NOMO-1 treated with DMSO at 0.1 percent for 48 hours (cell line): ENCODE measurements at regions not wholly inside any gene's neighbourhood (a gene's known extent, or its start where the extent isn't known, plus 50 kb on each side); places are given as distances from the start of the nearest gene placed in this dataset.

Experiments used
- DNase-seq: peaks from one replicate; lab custom pipeline; 2025; ENCODE audit not compliant: unreplicated experiment; lab: John Stamatoyannopoulos, UW

DNA sequence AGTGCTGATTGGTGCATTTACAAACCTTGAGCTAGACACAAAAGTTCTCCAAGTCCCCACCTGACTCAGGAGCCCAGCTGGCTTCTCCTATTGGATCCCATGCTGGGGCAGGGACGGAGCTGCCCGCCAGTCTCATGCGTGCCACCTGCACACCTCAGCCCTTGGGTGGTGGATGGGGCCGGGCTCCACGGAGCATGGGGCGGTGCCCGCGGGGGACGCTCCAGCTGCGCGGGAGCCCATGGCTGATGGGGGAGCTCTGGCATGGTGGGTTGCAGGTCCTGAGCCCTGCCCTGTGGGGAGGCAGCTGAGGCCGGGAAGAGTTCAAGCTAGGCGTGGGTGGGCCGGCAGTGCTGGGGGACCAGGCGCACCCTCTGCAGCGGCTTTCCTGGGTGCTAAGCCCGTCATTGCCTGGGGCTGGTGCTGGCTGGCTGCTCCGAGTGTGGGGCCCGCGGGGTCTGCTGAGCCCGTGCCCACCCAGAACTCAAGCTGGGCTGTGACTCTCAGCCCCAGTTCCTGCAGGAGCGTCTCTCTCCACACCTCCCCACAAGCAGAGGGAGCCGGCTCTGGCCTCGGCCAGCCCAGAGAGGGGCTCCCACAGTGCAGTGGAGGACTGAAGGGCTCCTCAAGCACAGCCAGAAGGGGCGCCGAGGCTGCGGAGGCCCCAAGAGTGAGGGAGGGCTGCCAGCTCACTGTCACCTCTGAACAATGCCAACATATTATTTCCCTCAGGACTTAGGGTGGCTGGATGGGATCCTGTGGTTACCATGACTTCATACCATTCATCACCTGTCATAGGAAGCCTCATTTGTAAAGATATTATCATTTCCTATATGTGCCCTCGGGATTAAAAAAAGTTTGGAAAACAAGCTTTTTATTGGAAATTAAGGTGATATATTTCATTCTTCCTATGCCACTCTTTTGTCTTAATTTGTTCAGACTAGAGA lies 688.7 kb downstream of the ETS1 start:
- no peak for DNase-seq

DNA sequence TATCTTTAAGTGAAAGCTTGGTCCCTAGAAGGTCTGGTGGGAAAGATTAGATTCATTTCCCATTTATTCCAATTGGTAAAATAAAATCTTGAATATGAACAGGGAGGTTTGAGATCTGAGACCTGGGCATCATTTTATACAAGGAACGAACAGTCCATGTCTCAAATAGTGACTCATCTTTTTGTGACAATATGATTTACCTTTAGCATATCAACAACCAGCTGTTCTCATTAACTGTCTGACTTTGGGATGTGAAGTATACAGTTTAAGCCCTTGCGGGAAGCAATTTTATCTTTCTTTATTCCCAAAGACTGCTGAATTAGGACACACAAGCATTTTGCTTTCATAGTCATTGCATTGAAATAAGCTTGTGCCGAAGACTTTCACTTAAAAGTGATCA lies 691.6 kb downstream of the ETS1 start:
- no peak for DNase-seq

DNA sequence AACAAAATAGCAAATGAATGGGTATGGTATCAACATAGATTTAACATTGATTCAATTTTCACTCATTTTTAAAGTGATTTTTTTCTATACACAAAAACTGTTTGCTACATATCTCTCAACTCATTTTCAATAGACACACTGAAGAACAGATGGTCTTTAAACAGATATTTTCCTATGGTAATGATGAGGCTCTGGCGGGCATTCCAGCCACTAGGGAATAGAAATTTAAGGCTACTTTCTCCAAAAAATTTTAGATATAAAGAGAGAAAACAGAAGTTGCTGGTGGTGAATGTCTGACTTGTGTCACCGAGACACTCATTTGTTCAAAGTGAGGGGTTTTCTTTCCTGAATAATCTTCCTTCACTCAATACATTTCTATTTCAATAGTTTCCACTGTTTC lies 693.0 kb downstream of the ETS1 start:
- no peak for DNase-seq

DNA sequence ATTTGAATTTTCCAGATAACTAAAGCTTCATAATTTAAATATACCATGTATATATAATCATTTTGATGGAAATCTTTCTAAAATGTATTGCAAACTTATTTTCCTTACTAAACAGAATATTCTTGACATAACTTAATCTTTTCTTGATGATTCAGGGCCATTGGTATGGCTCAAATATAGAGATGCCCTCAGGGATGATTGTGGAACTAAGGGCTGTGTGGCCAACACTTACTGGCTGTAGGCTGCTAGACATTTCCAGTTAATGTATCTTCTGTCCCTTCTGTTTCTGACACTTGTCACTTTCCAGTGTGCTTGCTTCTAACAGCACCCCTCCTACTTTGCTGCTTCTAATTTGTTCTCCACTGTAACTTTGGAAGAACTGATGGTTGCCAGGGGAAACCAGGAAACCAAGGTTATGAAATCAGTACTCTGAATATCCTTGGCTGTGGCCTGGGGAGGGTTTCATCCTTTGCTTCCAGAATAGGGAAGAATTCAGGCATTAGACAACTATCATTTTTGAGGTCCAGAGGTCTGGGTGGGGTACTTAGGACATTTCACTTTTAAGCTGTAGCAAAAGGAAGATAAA lies 697.2 kb downstream of the ETS1 start:
- DNase-seq = no peak

DNA sequence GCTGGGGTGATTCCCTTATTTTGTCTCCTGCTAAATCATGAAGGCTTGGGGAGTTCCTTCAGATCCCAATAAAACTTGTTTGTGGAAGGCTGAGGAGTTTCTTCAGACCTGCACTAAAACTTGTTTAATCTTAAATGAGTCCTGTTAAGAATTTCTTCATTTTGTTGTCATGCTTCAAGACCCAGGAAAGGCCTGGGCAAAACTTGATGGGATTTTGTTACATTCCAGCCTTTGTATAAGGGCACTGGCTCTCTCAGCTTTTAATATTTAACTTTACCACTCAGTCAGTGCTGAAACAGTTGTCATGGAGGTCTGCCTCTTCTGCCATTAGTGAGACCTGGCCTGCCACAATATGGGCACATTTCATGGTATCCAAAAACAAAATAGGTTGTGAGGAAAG lies 699.0 kb downstream of the ETS1 start:
- no peak for DNase-seq

DNA sequence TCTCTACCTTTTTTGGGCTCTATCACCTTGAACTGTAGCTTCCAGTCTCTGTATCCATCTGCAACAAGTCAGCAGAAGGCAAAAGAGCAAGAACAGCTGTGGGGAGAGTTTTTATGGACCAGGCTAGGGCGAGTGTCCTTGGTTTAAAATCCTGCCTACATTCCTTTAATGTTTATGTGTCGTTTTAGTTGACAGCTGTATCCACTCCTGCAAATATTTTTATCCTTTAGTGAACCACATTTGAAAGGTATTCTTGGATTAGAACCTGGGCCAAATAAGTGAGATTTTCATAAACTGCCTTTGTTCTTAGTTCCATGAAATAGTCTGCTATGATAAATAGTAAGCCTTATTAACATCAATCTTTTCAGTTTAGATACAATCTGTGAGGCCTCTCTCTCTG lies 712.2 kb downstream of the ETS1 start:
- DNase-seq = no peak

DNA sequence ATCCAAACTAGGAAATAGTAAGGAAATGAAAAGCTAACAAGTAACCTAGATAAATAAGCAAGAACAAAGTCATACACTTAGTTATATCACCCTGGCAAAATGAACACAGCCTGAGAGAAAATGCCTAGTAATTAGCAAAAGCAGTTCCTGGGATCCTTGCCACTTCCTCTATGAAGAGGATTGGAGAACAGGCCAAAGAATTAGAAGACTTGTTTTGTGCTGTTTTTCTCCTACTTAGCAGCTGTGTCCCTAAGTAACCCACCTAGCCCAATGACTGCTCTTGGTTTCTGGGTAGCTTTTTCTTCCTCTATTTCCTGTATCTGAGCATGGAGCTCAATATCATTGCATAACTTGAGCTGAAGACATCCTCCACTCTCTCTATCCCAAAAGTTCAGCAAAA lies 713.9 kb downstream of the ETS1 start:
- DNase-seq = no peak

DNA sequence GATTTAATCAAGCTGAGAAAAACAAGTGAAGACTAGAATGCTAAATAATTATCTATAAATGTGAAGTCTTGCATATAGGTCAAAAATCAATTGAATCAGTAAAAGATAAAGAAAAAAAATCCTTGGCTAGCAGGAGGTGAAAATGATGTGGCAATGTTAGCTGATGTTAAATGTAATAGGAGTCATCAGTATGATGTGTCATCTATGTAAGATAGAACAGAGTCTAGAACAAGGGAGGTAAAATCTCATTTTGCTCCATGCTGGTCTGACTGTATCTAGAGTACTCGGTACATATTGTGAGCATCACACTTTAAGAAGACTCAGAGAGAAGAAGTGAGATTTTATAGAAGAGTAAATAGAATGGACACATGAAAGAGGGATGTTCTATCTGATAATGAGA lies 721.2 kb downstream of the ETS1 start:
- no peak for DNase-seq

DNA sequence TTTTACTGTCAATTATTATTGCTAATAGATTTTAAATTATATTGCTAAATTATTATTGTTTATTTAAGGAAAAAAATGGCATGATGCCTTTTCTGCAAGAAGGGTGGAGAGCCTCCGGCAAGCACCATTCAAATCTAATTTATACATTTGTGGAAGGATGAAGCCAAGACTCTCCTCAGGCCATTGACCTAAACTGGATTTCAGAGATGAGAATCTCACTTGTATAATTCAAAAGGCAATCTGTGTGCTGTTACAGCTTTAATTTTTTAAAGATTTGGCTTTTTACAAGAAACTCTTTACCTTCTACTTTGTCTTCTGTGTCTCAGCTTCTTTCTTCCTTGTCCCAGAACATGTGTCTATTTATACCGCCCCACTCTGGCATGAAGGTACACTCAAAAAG lies 722.5 kb downstream of the ETS1 start:
- no peak for DNase-seq

DNA sequence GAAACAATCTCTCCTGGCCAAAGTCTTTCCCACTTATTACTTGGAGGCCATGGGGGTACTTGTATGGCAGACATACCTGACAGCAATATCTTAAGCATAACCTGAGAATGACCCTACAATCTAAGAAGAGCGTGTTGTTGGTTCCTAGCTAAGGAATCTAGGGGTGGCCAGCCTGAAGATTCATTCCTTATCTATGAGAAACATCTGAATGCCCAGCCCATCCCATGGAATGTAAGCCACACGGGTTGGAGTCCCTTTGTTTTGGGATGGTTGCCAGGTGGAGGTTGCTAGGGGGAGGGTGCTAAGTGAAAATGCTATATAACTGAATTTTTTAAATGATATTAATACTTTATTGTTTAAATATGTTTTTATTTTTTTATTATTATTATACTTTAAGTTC lies 725.0 kb downstream of the ETS1 start:
- DNase-seq = no peak

DNA sequence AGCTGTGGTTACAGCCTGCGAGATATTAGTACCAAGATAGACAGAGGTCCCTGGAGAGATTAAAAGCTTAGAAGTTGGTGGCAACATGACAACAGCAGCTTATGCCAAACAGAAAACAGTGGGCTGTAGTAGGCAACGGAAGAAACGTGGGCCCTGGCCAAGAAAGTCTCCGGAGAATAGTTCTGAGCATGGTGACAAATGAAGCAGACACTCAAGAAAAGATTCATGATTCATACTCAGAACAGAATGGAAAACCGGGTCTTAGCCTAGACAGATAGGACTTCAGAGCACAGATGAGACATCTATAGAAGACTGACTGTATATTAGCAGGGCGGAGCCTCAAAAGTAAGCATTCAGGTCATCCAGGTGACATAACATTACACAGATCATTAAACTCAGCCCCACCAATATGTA lies 727.4 kb downstream of the ETS1 start:
- DNase-seq = no peak

DNA sequence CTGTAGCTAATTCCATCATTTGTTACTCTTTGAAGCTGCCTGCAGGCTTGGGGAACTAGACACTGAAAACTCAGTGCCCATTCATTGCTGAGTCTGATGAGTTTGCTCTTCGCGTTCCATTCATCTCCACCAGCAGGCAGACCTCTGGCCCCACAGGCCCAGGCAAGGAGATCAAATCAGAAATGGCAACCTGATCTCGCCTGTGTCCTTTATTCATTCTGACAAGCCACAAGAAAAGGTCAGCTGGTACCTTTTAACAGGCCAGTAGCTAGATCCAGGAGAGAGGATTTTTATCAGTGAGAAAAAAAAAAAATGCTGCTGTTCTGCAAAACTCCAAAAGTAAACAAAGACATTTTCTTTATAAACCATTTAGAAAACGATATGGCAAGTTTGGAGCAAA lies 742.5 kb downstream of the ETS1 start:
- no peak for DNase-seq

DNA sequence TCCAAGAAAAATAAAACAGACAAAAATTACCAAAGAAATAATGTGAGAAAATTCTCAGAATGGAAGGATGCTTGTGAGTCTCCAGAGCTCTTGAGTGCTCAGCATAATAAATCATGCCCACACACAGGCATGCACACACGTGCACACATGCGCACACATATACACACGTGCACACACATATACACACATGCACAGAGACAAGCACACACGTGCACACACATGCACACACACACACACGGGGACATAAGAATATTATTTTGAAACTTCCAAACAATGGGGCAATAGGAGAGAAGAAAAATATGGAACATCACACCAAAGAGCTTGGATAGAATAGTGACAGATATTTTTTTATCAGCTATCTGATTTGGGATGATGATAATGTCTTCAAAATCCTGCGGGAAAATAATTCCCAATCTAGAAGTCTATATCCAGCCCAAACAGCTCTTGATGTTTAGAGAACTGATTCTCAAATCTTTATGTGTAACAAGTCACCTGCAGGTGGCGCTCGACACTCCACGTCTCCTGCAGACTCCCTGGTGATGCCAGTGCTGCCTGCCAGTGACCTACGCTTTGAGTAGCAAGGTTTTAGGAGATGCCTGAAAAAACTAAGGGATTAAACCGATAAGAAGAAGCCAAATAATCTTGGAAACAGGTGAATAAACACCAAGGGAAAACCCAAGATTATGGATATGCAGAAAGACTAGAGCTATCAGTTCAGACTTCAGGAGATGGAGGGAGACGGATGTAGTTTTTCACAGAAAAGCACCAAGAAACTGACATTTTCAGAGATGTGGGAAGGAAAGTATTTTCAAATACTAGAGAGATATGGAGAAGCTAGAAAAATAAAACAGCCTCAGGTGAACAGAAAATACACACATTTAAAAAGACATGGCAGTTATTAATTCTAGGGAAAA lies 743.6 kb downstream of the ETS1 start:
- peak; percentile 0 for DNase-seq

DNA sequence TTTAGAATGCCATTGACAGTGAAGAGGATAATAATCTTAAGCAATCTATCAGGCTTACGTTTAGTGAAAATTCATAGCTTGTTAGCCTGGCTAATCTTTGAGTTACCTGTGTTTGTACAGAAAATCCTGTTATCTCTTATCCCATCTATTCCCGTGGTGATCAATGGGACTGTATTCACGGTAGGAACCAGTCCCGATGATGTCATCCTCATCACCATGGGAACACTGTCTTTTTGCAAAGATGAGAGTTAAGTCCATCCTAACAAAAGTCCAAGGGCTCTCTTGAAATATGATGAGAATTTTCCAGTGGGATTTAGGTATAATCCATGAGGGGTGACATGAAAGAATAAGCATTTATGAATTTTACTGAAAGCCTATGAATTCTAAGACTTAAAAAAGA lies 762.2 kb downstream of the ETS1 start:
- no peak for DNase-seq

DNA sequence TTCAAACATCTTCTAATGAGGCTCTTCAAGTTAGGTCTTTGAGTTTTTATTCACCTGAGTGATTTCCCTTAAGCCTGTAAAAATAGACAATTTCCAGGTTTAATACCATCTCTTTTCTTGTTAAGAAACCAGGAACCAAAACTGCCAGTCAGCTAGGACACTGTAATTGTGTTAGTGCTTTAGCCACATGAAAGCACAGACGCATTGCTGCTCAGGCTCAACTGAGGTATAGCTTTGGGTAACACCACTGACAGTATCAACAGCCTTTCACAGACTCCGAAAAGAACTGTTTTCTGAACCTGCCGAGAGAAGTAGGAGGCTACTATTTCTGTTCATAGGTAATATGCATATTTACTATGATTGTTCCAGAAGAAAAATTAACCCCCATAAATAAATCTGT lies 768.7 kb downstream of the ETS1 start:
- DNase-seq = no peak

DNA sequence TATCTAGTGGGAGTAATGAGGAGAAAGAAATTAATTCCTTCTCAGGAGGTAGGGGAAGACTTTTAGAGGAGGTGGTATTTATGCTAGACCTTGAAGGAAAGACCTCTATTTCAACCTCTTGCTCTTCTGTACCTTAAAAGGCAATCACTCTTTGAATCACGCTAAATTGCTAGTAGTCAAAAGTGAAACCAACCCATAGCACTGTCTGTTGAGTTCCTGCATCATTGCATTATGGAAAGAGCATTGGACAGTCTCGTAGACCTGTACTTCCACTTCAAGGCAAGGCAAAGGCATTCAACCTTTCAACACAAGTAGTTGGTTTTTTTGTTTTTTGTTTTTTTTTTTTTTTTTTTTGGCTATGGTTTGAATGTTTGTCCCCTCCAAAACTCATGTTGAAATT lies 770.4 kb downstream of the ETS1 start:
- DNase-seq = no peak

DNA sequence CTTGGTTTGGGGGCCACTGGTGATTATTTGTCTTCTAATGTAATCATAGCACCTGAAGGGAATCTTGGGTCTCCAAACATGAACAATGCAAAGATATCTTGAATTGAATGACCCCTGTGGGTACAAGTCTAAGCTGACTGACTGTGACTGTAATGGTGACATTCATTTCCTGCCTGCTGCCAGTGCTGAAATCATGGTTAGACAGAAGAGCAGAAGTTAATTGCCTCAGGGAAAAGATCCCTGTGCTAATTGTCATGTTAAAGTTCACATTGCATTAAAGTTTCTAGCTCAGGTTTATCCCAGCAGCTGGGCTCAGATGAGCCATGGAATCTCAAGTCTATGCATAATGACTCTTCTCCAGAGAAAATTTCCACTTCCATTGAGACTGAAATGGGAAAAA lies 772.0 kb downstream of the ETS1 start:
- no peak for DNase-seq

DNA sequence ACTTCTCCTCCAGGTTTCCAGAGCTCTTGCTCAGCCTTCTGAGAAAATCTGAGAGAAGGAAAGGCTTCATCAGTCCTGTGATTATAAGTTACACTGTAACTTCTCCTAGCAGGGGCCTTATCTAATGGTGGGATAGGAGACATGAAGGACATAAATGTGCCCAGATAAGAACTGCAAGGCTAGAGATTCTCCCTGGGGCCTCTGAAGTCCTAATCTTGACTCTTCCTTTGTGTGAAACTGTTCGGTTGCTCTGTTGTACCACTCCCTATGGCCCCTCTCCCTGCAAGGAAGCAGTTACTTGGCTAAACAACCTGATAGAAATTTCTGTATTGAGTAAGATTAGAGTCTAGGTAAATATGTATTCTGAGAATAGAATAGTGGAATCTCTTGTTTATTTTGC lies 780.9 kb downstream of the ETS1 start:
- no peak for DNase-seq

DNA sequence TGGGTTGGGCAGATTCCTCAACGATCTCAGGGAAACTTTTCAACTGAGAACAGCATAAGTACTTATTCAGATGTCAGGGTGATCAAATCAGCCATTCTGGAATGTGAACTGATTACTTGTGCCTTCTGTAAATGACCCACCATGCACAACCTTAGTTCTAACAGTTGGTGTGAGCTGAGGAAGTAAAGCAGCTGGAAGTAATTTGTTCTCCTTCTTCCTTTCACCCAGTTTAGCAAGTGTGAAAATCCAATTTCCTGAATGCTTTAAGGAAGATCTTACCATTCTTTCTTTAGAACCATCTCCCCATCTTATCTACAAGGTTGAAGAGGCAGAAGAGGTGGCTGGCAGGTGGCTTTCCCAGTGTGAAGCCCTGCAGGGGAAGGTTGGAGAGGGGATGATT lies 781.6 kb downstream of the ETS1 start:
- no peak for DNase-seq

DNA sequence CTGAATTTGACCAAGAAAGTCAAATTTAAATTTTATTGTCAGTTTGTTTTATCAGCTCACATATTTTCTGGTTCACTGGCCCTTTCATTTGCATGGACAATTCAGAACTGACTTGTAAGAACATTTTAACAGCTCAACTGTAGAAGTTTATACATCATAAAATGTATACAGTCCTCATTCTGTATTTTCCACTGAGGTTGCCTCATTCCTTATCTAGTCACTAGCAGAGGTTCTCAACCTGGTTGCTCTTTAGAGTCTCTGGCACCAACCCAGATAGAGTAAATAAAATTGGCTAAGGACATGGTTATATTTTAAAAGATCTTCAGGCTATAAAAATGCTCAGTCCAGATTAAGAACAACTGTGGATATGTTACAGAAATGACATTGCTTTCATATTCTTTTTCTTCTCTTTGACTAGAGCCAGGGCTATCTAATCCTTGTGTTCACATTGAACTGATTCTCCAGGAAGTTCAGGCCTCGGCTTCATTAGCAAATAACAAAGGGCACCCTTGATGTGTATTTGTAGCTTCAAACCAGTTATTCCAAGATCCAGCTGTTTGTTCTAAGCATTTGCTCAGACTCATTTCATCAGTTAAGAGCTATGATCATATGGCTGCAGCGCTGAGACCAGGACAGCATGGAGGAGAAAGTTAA lies 782.5 kb downstream of the ETS1 start:
- no peak for DNase-seq

DNA sequence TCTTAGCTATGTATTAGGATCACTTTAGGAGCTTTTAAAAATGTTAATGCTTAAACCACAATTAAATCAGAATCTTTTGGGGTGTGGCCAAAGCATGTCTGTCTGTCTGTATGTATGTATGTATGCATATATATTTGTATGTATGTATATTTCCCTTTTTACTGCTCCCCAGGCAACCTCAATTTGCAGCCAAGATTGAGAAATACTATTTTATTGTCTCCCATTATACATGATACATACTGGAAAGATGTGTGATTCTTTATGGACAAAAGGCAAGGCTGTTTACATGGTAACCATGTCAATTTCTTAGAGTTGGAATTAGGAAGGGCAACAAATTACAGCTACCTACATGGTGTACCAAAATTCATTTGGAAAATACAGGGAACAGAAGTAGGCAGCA lies 783.6 kb downstream of the ETS1 start:
- DNase-seq = no peak
